Endodermal cell (in vitro differentiated cells): ENCODE measurements at regions not wholly inside any gene's neighbourhood (a gene's known extent, or its start where the extent isn't known, plus 50 kb on each side); places are given as distances from the start of the nearest gene placed in this dataset.

Experiments used
- DNase-seq: peaks from one replicate; pipeline ENCODE4 v3.0.0-alpha.2; 2017
- H3K27ac ChIP-seq: 2 replicates; pipeline ENCODE4 v1.5.1; 2013; ENCODE audit warnings: mild to moderate bottlenecking, low read depth, low read length, moderate library complexity
- H3K27me3 ChIP-seq: 2 replicates; pipeline ENCODE4 v1.6.1; 2013; ENCODE audit warnings: mild to moderate bottlenecking, low read length, moderate library complexity; ENCODE audit not compliant: insufficient read depth, control insufficient read depth, poor library complexity, severe bottlenecking
- H3K36me3 ChIP-seq: 2 replicates; pipeline ENCODE4 v1.7.0; 2013; ENCODE audit warnings: mild to moderate bottlenecking, low read length, moderate library complexity; ENCODE audit not compliant: control insufficient read depth, insufficient read depth
- H3K4me1 ChIP-seq: one replicate; pipeline ENCODE4 v1.7.0; 2013; ENCODE audit warnings: low read length; ENCODE audit not compliant: control insufficient read depth, insufficient read depth
- H3K4me3 ChIP-seq: 2 replicates; pipeline ENCODE4 v1.5.1; 2013; ENCODE audit warnings: mild to moderate bottlenecking, low read length, moderate library complexity
- H3K9ac ChIP-seq: 2 replicates; pipeline ENCODE4 v1.6.1; 2013; ENCODE audit warnings: mild to moderate bottlenecking, low read length, moderate library complexity; ENCODE audit not compliant: poor library complexity, severe bottlenecking; ENCODE audit errors: extremely low read depth
- H3K9me3 ChIP-seq: 2 replicates; pipeline ENCODE4 v1.6.1; 2013; ENCODE audit warnings: mild to moderate bottlenecking, low read length, moderate library complexity; ENCODE audit not compliant: control insufficient read depth
- H3K27ac Mint-ChIP-seq: 2 replicates; pipeline ENCODE4 v1.8.0; 2020; ENCODE audit warnings: mixed read lengths
- H3K27me3 Mint-ChIP-seq: 2 replicates; pipeline ENCODE4 v1.8.0; 2021; ENCODE audit warnings: mild to moderate bottlenecking, mixed read lengths; ENCODE audit not compliant: insufficient read depth
- H3K36me3 Mint-ChIP-seq: 2 replicates; pipeline ENCODE4 v1.8.0; 2020; ENCODE audit warnings: low read depth, mixed read lengths
- H3K4me1 Mint-ChIP-seq: 2 replicates; pipeline ENCODE4 v1.8.0; 2020; ENCODE audit warnings: mixed read lengths
- H3K4me3 Mint-ChIP-seq: 2 replicates; pipeline ENCODE4 v1.8.0; 2020; ENCODE audit warnings: mild to moderate bottlenecking, moderate library complexity, mixed read lengths
- H3K9me3 Mint-ChIP-seq: 2 replicates; pipeline ENCODE4 v1.8.0; 2020; ENCODE audit warnings: mild to moderate bottlenecking, mixed read lengths
- WGBS, 2 experiments: methylation state at CpG; one replicate each; pipeline versions ENCODE4 v1.1.5 to v1.1.7; 2013; ENCODE audit warnings: missing lambda C conversion rate in 2 of 2, mixed read lengths in 1 of 2; ENCODE audit not compliant: insufficient coverage in 1 of 2, insufficient read length in 1 of 2; 5-methylcytosine and 5-hydroxymethylcytosine counted together
- TF ChIP-seq, protein P1 (sequence below): fragments of 200-600 bp; sonication (generic); conservative IDR thresholded peaks from 2 replicates; pipeline ENCODE4 v1.5.0; 2021; ENCODE audit warnings: antibody characterized with exemption, mild to moderate bottlenecking

DNA sequence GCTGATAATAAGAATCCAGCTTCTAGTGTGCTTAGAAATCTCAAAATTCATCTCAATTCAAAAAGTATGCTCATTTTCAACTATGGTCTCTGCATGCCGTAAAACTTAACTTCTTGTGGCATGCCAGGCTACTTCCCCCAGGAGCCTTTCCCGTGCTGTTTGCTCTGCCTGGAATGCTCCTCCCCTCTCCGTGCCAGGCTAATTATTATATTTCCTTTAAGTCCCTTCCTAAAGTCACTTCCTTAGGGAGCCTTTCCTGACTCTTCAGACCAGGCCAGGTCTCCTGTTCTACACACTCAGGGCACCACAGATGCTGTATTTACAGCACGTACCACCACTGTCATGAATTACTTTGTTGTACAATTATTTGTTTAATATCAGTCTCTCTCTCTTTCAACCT, 67.1 kb upstream of the PPP2R5A start:
- no peaks in the 10 kb centered on the region for H3K36me3 ChIP-seq
- H3K9me3 ChIP-seq, result no peaks in the 10 kb centered on the region
- H3K27ac ChIP-seq, result no peak overlapping the region
- Mint-ChIP-seq H3K9me3 (peaks cover 2% of the 10 kb centered on the region), H3K27me3 (no peaks in the 10 kb centered on the region), H3K4me1 (peaks cover 53% of the 10 kb centered on the region), H3K27ac (no peak overlapping the region), H3K4me3 (no peak overlapping the region), H3K36me3 (no peaks in the 10 kb centered on the region)
- H3K4me1 ChIP-seq, result peaks cover 21% of the 10 kb centered on the region
- no peak overlapping the region for H3K9ac ChIP-seq
- 54 to 67% methylated on average over 3 to 4 of the region's 4 CpGs for WGBS, 2 experiments
- H3K27me3 ChIP-seq, result no peaks in the 10 kb centered on the region
- DNase-seq, result no peak
- H3K4me3 ChIP-seq, result no peak overlapping the region
- TF ChIP-seq, protein P1, sequence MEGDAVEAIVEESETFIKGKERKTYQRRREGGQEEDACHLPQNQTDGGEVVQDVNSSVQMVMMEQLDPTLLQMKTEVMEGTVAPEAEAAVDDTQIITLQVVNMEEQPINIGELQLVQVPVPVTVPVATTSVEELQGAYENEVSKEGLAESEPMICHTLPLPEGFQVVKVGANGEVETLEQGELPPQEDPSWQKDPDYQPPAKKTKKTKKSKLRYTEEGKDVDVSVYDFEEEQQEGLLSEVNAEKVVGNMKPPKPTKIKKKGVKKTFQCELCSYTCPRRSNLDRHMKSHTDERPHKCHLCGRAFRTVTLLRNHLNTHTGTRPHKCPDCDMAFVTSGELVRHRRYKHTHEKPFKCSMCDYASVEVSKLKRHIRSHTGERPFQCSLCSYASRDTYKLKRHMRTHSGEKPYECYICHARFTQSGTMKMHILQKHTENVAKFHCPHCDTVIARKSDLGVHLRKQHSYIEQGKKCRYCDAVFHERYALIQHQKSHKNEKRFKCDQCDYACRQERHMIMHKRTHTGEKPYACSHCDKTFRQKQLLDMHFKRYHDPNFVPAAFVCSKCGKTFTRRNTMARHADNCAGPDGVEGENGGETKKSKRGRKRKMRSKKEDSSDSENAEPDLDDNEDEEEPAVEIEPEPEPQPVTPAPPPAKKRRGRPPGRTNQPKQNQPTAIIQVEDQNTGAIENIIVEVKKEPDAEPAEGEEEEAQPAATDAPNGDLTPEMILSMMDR, result no peak

DNA sequence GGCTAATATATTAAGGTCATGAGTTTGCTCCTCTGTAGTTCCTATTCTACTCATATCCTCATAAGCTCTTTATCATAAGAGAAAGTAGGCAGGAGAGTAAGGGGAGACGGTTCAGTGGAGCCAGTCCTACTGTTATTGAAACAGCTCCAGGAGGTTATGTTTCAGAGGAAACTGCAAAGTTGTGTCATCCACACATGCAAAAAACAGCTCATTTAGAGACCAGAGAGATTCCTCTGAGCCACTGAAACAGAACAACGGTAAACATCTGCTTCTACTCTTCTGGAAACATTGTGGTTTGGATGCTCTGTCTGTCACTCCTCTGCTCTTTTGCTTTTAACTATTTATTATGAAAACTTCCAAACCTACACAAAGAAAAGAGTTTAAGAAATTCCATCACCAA, 66.3 kb upstream of the PPP2R5A start:
- Mint-ChIP-seq H3K27me3 (no peaks in the 10 kb centered on the region), H3K36me3 (no peaks in the 10 kb centered on the region), H3K27ac (no peak overlapping the region), H3K4me3 (no peak overlapping the region), H3K9me3 (peaks cover 2% of the 10 kb centered on the region), H3K4me1 (peaks cover 48% of the 10 kb centered on the region)
- Histone ChIP-seq H3K9me3 (no peaks in the 10 kb centered on the region), H3K27me3 (no peaks in the 10 kb centered on the region), H3K9ac (no peak overlapping the region), H3K36me3 (no peaks in the 10 kb centered on the region), H3K4me1 (peaks cover 17% of the 10 kb centered on the region), H3K4me3 (peak overlapping the region; percentile 26), H3K27ac (no peak overlapping the region)
- 75 to 77% methylated on average over 1 to 2 of the region's 2 CpGs for WGBS, 2 experiments
- TF ChIP-seq, protein P1, result no peak
- DNase-seq, result no peak

DNA sequence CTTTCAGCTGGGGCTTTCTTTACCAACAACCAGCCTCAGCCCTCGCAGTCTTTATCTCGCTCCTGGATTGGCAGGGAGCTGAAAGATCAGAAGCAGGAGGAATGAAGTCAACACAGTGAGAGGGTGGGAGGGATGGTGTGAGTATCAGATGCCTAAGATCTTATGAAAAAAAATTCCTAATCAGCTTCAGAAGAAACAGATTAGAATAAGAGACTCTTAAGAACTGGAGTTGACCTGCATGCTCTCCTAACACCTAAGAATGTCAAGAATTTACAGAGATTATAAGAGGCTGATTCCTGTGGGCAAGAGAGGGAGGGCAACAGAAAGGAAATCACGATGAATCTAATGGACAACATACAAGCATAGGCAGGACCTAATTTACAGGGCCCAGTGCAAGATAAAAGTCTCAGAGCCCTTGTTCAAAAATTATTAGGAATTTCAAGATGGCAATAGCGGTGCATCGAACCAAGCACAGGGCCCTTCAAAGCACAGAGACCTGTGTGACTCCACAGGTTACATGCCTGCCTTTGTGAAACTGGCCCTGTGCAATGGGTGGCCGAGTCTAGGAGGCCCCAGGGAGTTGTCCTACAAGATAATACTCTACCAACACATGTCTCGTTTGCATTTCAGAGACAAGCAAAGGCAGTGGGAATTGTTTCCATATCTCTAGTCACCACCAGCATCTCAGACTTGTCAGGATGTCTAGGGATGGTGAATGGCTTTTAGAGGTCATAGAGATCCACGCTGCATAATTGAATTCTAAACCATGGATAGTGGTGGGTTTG, 65.3 kb upstream of the PPP2R5A start:
- no peak overlapping the region for H3K4me3 ChIP-seq
- WGBS, 2 experiments, result 66 to 70% methylated on average over 5 to 8 of the region's 8 CpGs
- Mint-ChIP-seq H3K27me3 (no peaks in the 10 kb centered on the region), H3K27ac (peak overlapping the region; percentile 87), H3K4me1 (peaks cover 38% of the 10 kb centered on the region), H3K9me3 (peaks cover 2% of the 10 kb centered on the region), H3K36me3 (no peaks in the 10 kb centered on the region), H3K4me3 (peak overlapping the region; percentile 1)
- H3K27me3 ChIP-seq, result no peaks in the 10 kb centered on the region
- H3K36me3 ChIP-seq, result no peaks in the 10 kb centered on the region
- peak overlapping the region; percentile 7 for H3K9ac ChIP-seq
- peak; percentile 68 for DNase-seq
- TF ChIP-seq, protein P1, result no peak
- no peaks in the 10 kb centered on the region for H3K9me3 ChIP-seq
- H3K27ac ChIP-seq, result no peak overlapping the region
- H3K4me1 ChIP-seq, result peaks cover 17% of the 10 kb centered on the region
